ENCODE measurements at regions not wholly inside any gene's neighbourhood (a gene's known extent, or its start where the extent isn't known, plus 50 kb on each side); places are given as distances from the start of the nearest gene placed in this dataset.

DNA sequence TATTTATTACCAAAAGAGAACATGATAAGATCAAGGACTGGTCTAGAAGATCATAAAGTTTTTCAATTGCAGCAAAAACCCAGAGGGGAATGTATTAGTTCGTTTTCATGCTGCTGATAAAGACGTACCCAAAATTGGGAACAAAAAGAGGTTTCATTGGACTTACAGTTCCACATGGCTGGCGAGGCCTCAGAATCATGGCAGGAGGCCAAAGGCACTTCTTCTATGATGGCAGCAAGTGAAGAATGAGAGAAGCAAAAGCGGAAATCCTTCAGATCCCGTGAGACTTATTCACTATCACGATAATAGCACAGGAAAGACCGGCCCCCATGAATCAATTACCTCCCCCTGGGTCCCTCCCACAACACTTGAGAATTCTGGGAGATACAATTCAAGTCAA, 57.7 kb upstream of the HIVEP2 start:
- Histone ChIP-seq H3K4me3 (ENCODE audit: low read depth in 2 of 2, low read length in 1 of 2) (no peak overlapping the region), H4K20me1 (ENCODE audit: insufficient read depth) (no peaks in the 10 kb centered on the region), H3K9me3 (no peaks in the 10 kb centered on the region), H3K9ac (no peak overlapping the region), H3K27ac (ENCODE audit: low read depth in 2 of 2, low read length in 1 of 2) (no peak overlapping the region), H3K4me1 (ENCODE audit: control insufficient read depth in 1 of 2, insufficient read depth in 2 of 2, low read depth in 1 of 2, low read length in 1 of 2) (peaks cover 0 to 3% of the 10 kb centered on the region in 2 experiments; a peak in 2 of 4 replicates), H3K4me2 (no peak overlapping the region), H3K36me3 (replicated peaks in 1 of 2; ENCODE audit: control insufficient read depth in 1 of 2, insufficient read depth in 2 of 2, low read length in 1 of 2) (no peaks in the 10 kb centered on the region), H2AFZ (ENCODE audit: low read depth) (no peak overlapping the region), H3F3A (replicated peaks; ENCODE audit: insufficient read depth) (no peaks in the 10 kb centered on the region), H3K9me2 (no peaks in the 10 kb centered on the region), H3K27me3 (ENCODE audit: insufficient read depth) (no peaks in the 10 kb centered on the region), H3K79me2 (ENCODE audit: insufficient read depth) (no peaks in the 10 kb centered on the region)
- ChIA-PET POLR2A (no interaction called here), CTCF (no interaction called here)
- TF ChIP-seq CTCF (IDR thresholded peaks at IDR 0.05) (no peak), IRF3 (IDR thresholded peaks at IDR 0.05; ENCODE audit: low read depth, low read length) (no peak), CHD2 (IDR thresholded peaks at IDR 0.05; ENCODE audit: low read length, partially characterized antibody) (no peak), JUND (IDR thresholded peaks at IDR 0.05) (no peak), POLR2AphosphoS5 (IDR thresholded peaks at IDR 0.05; ENCODE audit: low read depth, low read length) (no peak), TEAD4 (IDR thresholded peaks at IDR 0.05; ENCODE audit: borderline replicate concordance, insufficient read depth) (no peak)
- no peak for DNase-seq
- 69% methylated on average over 7 of the region's 7 CpGs for WGBS (ENCODE audit: low lambda C conversion rate)

- H3K4me1 ChIP-seq (ENCODE audit: control insufficient read depth in 1 of 2, insufficient read depth in 2 of 2, low read depth in 1 of 2, low read length in 1 of 2), result peaks cover 0 to 3% of the 10 kb centered on the region in 2 experiments; a peak in 2 of 4 replicates
- POLR2A ChIA-PET, result no interaction called here
- WGBS (ENCODE audit: low lambda C conversion rate), result 85% methylated on average over 7 of the region's 7 CpGs
- H3K79me2 ChIP-seq (ENCODE audit: insufficient read depth), result no peaks in the 10 kb centered on the region
- no peak for DNase-seq
- no peaks in the 10 kb centered on the region for H3F3A ChIP-seq (replicated peaks; ENCODE audit: insufficient read depth)
- no peaks in the 10 kb centered on the region for H3K9me2 ChIP-seq
- CTCF ChIA-PET, result no interaction called here
- H2AFZ ChIP-seq (ENCODE audit: low read depth), result no peak overlapping the region
- H3K36me3 ChIP-seq (replicated peaks in 1 of 2; ENCODE audit: control insufficient read depth in 1 of 2, insufficient read depth in 2 of 2, low read length in 1 of 2), result no peaks in the 10 kb centered on the region
- no peaks in the 10 kb centered on the region for H3K9me3 ChIP-seq
- H3K27ac ChIP-seq (ENCODE audit: low read depth in 2 of 2, low read length in 1 of 2), result no peak overlapping the region
- TF ChIP-seq CHD2 (IDR thresholded peaks at IDR 0.05; ENCODE audit: low read length, partially characterized antibody), result no peak
- TF ChIP-seq MXI1 (IDR thresholded peaks at IDR 0.05; ENCODE audit: low read depth, low read length), result no peak
- TF ChIP-seq NFIC (IDR thresholded peaks at IDR 0.05; ENCODE audit: borderline replicate concordance), result no peak
- no peak for TF ChIP-seq TAF1 (IDR thresholded peaks at IDR 0.05; ENCODE audit: borderline replicate concordance, low read depth, low read length)
- no peak for TF ChIP-seq TEAD4 (IDR thresholded peaks at IDR 0.05; ENCODE audit: borderline replicate concordance, insufficient read depth)
- no peak for TF ChIP-seq IRF3 (IDR thresholded peaks at IDR 0.05; ENCODE audit: low read depth, low read length)
- TF ChIP-seq RFX5 (IDR thresholded peaks at IDR 0.05; ENCODE audit: low read length), result no peak
- no peak for TF ChIP-seq MEF2A (IDR thresholded peaks at IDR 0.05; ENCODE audit: borderline replicate concordance, low read depth)
- no peak for TF ChIP-seq MAX (IDR thresholded peaks at IDR 0.05; ENCODE audit: low read depth)
- no peak for TF ChIP-seq POLR2AphosphoS5 (IDR thresholded peaks at IDR 0.05; ENCODE audit: low read depth, low read length)
- TF ChIP-seq SIN3A (IDR thresholded peaks at IDR 0.05; ENCODE audit: borderline replicate concordance, low read depth, low read length), result no peak
- TF ChIP-seq TCF12 (IDR thresholded peaks at IDR 0.05), result no peak
- no peak overlapping the region for H3K4me3 ChIP-seq (ENCODE audit: low read depth in 2 of 2, low read length in 1 of 2)
- no peaks in the 10 kb centered on the region for H4K20me1 ChIP-seq (ENCODE audit: insufficient read depth)
- no peaks in the 10 kb centered on the region for H3K27me3 ChIP-seq (ENCODE audit: insufficient read depth)
- H3K9ac ChIP-seq, result no peak overlapping the region
- H3K4me2 ChIP-seq, result no peak overlapping the region
These were observed 57.0 kb upstream of the AIG1 start for GRCh38 chr6:143003676-143004075.

Measured in SK-N-SH (cell line).